Nucleus accumbens (tissue), 56 donors: ENCODE measurements at regions not wholly inside any gene's neighbourhood (a gene's known extent, or its start where the extent isn't known, plus 50 kb on each side); places are given as distances from the start of the nearest gene placed in this dataset.

ENCODE experiments used
- DNase-seq, 56 donors: peaks; one replicate each; lab custom pipeline; 2025; lab: John Stamatoyannopoulos, UW

DNA sequence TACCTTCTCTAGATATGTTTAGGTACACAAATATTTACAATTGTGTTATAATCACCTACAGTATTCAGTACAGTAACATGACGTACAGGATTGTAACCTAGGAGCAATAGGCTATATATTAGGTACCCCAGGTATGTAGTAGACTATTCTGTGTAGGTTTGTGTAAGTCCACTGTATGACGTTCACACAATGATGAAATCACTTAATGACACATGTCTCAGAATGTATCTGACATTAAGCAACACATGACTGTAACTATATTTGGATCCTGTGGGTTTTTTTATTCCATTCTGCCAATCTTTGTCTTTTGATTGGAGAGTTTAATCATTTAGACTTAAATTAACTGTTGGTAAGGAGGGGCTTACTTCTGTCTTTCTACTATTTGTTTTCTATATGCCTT is 52.1 kb downstream of the STYXL2 start:
- DNase-seq = no peak

DNA sequence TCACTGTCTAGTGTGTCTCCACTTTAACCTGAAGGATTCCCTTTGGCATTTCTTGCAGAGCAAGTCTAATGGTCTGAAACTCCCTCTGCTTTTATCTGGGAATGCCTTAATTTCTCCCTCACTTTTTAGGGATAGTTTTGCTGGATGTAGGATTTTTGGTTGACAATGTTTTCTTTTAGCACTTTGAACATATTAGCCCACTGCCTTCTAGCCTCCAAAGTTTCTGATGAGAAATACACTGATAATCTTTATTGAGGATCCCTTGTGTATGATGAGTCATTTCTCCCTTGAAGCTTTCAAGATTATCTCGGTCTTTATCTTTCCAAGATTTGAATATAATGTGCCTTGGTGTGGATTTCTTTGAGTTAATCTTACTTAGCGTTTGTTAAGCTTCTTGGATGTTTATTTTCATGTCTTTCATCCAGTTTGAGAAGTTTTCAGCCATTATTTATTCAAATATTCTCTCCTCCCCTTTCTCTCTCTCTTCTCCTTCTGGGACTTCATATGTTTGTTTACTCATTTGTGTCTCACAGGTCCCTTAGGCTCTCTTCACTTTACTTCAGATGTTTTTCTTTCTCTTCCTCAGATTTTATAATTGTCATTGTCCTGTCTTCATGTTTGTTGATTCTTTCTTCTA is 53.1 kb downstream of the STYXL2 start:
- DNase-seq = no peak

DNA sequence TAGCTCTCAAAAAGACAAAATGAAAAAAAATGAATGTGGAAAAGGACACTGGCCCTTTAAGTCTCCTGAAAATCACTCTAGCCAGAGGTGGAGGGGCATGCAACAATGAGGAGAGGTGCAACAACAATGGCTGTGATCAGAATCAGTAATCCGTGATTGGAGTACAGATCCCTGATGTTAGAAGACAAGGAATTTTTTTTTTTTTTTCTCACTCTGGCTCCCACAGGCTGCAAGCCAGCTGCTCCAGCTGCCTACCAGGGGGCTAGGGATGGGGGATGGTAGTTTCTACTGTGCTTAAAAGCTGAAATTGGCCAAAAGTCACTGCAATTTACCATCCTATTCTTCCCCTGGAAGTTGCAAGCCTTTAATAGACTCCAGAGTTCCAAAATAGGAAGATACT is 54.5 kb downstream of the STYXL2 start:
- DNase-seq = no peak

DNA sequence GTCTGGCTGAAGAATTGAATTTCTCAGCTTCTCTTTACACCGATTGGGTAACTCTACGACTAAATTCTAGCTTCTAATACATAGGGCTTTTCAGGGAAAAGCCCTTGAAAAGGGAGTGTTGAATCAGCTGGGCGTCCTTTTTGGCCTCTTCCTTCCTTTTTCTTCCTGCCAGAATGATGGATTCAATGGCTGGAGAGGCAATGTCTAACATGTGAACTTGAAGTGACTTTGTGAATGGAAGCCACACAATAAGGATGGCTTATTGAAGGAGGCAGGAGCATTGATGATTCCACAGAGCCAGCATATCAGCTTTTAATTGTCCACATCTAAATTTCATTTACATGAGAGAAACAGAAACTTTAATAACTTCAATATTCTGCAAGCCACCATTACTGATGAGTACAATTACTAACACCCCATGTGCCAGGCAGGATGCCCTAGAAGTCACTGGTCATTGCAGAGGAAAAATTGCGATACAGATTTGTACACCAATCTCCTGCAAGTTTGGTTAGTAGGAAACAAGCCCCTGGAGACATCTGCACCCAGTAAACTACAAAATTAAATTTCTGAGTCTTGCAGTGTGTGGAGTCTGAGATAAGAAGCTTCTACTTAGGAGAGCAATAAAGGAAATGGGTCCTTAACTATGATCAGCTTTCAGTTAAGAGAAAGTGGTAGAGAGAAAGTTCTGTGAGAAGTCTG is 56.1 kb downstream of the STYXL2 start:
- DNase-seq = no peak

DNA sequence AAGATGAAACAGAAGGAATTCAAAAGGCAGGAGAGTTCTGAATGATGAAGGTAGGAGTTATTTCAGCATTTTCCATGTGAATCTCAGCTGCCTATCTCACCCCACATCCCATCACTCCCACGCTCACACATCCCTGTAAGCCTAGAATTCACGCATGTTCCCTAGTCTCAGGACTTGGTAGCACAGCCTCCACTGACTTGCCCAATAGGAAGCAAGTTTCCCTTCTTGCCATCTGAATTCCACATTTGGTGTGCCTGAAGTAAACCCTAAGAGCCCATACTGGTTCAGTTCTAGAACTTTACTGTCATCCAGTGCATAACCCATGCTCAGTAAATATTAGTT is 56.6 kb downstream of the STYXL2 start:
- no peak for DNase-seq

DNA sequence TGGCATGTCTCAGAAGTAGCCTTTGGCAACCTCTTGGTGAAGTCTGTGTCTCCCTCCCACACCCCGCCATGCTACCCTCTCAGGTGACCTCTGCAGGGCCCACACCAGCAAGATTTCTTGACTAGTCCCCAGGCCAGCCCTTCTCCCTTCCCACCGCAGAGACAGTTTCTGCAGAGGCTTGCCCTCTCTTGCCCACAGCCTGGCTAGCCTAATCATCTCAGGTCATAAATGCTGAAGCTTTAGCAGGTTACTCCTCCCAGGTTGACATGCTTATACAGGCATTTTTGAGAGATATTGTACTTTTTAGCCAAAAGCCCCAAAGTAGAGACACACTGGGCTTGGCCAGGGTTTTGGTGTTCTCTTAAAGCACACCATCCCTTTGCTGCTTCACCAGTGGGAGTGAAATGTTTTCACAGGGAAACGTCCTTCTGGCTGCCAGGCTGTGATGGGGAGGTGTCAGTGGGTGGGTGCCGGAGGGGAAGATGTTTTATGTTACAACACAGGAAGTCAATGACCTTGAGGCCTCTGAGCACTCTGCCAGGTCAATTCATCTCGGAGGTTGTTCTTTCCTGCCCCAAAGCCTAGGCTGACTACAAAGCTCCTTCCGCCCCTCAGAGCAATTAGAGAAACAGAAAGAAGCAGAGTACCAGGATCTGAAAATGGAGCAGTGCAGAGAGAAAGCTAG is 58.5 kb downstream of the STYXL2 start:
- no peak for DNase-seq

DNA sequence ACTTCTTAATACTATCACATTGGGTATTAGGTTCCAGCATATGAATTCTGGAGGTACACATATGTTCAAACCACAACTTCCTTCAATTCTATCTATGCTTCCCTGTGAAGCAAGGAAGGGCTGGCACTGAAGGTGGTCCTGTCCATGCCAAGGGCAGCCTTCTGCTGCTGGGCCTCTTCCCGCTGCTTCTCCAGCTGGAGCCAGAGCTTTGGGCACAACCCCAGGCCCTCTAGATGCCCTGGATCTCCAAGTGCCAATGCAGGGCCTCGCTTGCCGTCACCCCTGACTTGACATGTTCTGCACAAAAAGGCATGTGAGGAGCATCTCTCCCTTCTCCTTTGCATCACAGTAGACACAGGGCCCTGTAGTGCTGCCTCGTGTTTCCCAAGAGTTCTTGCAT is 62.6 kb downstream of the STYXL2 start:
- DNase-seq = no peak

DNA sequence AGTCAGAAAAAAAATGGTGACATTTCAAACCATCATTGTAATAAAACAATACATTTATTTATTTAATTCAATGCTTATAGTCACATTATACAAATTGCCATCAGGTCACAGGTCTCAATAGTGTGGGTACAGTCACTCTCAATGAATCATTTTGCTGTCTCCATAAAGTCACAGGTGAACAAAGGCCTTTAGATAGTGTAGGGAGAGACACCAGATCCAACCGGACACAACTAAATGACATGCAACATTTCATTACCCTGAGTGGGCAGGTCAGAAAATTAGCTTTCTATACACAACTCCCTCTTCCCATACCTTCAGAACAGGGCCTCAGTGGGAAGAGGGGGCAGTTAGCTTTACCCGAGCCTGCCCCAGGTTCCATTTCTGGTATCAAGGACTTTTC is 63.2 kb downstream of the STYXL2 start:
- no peak for DNase-seq

DNA sequence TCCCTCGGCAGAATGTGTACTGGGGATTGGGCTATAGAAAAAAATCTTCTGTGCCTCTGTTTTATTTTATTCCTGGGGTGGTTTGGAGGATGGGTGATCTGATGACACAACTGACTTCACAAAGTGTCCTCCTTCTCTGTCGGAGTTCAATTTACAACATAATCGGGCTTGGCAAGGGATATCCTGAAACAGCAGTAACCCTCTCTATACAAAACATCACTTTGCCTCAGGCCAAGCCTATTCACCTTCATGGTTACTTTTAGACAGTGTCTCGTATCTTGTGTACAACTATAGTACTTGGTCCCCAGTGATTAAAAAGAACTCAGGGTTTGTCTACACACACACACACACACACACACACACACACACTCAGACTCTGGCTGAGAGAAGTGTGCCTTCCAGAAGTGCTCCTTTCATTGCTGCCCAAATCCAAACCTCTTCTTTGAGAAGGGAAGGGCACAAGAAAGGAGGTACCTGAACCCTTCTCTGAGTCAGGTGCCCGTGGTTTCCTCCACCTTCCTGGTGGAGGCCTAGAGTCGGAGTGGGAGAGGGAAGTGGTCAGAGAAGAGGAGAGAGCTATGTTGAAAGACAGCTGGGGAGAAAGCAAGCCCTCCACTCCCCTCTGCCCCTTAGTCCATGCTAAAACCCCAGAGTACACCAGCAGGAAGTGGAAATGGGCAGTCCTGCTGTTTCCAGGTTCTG is 62.4 kb upstream of the POU2F1 start:
- no peak for DNase-seq

DNA sequence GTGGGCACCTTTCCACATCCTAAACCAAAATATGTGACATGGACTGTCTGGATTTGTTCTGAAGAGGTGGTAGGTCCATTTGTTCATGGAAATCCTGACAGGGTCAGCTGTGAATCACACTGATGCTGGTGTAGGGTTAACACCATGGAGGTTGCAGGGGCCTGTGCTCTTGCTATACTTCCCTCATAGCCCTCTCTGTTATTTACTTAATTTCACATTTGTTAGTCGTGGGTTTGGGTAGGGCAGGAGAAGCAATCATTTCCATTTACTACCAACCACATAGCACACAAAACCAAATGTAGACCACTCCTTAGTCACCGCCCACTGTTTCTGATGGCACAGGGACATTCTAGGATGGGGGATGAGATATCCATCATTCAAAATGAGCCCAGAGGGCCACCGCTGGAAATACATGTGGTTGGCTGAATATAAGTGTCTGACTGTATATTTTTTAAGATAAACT is 61.8 kb upstream of the POU2F1 start:
- DNase-seq = no peak

DNA sequence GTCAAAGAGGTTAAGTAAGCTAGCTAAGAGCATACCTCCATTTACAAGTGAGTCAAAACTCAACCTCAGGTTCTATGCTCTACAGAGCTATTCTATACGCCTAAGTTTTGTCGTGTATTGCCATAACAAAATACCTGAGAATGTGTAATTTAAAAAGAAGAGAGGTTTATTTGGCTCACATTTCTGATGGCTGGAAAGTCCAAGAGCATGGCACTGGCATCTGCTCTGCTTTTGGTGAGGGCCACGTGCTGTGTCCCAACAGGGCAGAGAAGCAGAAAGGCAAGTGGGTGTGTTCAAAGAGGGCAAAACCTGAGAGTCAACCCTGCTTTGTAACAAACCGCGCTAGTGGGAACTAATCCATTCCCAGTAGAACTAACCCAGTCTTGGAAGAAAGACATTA is 60.9 kb upstream of the POU2F1 start:
- DNase-seq = no peak

DNA sequence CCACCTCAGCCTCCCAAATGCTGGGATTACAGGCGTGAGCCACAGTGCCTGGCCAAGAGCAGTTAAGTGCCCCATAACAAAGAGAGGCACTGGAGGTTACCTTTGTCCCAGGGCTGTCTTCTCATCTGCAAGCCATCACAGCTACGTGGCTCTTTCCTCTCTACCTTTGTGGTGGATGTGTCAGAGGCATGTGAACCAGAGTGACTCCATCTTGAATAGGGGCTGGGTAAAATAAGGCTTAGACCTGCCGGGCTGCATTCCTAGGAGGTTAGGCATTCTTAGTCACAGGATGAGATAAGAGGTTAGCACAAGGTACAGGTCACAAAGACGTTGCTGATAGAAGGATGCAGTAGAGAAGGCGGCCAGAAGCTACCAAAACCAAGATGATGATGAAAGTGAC is 59.4 kb upstream of the POU2F1 start:
- DNase-seq = no peak

DNA sequence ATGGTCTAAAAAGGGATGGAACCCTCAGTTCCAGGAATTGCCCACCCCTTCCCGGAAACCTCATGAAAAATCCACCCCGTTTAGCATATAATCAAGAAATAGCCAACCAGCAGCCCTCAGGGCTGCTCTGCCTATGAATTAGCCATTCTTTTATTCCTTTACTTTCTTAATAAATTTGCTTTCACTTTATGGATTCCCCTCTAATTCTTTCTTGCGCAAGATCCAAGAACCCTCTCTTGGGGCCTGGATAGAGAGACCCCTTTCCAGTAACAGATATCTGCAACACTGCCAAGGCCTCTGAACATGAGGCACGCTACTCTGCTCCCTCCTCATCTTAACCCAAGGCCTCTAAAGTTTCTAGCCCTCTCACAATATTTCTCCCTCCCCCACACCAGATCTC is 58.9 kb upstream of the POU2F1 start:
- no peak for DNase-seq

DNA sequence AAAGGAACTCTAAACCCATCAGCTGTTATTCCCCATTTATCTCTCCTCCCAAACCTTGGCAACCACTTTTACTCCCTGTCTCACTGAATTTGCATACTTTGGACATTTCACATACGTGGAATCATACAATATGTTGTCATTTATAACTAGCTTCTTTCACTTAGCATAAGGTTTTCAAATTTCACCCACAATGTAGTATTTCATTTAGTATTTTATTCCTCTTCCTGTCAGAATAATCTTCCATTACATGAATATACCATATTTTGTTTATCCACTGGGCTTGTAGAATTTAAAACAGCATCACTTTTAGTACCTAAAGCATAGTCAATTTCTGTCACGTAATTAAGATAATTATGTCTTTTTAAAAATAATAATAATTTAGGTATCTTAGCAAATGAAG is 55.5 kb upstream of the POU2F1 start:
- DNase-seq = no peak

DNA sequence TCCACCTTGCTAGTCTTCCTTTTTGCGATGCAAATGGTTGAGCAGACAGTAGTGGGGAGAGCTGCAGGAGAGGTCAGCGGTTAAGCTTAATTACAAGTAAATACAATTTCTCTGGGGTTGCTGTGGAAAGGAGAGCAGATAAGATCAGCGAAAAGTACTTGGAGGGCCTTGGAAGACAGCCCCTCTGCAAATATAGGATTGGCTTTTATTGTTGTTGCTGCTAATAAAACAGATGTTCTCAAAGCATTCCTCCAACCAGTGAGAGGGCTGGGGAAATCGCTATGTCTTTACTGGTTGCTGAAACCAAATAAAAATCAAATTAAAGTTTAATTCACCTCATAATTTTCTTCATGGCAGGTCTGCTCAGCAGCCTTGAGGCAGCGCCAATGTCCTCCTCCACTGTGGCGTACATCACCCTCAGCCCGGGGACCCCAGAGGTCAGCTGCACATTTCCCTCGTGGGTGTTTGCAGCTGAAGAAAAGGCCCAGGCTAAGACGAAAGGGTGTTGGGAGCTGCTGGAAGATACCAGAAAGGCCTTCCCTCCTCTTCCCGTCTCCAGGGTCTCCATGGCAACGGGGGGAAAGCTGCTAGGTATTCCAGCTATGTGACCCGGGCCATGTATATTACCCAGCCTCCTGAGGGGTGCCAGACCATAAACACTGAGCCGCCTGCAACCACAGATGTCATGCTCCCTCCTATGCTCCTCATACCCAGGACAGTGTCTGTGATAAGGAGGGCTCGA is 54.6 kb upstream of the POU2F1 start:
- peak in 1 of 56 donors; percentile 27 for DNase-seq

DNA sequence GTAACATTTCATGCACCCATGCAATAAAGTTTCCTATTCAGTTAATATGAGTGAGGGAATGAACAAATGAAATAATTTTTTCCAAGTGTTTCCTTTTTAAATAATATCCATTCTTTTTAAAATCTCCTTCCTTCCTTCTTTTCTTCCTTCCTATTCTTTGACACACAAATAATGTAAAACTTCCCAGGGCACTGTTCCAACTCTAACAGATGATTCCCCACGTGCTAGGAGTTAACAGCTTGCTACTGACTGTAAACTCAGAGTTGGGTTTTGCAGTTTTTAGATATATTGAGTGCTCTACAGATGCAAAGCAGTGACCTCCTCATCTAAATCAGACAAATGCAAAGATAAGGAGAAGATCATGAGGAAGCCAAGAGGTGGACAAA is 54.0 kb upstream of the POU2F1 start:
- DNase-seq = no peak

DNA sequence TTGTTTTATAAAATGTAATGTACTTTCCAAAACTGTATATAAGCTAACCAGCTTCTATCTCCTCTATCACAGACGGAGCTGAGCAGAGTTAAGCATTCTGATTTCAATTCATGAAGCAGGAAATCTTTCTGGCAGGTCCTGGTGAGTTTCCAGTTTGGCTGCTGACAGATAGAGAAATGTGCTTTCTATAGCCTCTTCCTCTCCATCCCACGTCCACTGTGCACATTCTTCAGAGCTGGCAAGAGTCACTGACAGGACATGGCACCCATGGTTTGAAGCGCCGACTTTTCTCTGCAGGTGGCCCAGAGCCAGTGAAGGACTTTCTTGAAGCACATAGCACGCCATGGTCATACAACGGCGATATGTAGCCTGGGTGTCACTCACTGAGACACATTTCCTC is 52.3 kb upstream of the POU2F1 start:
- DNase-seq = no peak

DNA sequence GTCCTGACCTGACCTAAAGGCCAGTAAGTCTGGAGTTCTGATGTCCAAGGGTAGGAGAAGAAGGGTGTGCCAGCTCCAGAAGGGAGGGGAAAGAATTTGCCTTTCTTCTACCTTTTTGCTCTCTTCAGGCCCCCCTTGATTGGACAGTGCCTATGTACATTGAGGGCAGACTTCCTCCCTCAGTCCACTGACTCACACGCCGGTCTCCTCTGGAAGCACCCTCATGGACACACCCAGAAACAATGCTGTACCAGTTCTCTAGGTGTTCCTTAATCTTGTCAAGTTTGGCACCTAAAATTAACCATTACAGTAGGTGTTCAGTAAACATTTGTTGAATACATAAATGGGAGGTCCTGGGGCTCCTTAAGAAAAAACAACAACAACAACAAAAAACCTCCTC is 51.0 kb upstream of the POU2F1 start:
- no peak for DNase-seq
